ENCODE measurements at regions not wholly inside any gene's neighbourhood (a gene's known extent, or its start where the extent isn't known, plus 50 kb on each side); places are given as distances from the start of the nearest gene placed in this dataset.
"Not testable (repeated sequence)": the region's sequence is repeated elsewhere in the genome, so short reads cannot be mapped to it uniquely, and the experiment has no call there.

- no peak for DNase-seq (ENCODE audit: low spot score)
- ATAC-seq, result no peak
- intact Hi-C loops (cut with DNase I), result no loop called here
Measured at GRCh38 chr9:75775966-75776691, 114.3 kb upstream of the PCSK5 start.

- DNase-seq (ENCODE audit: low spot score) (no peak), ATAC-seq (no peak)
- intact Hi-C loops (cut with DNase I), result no loop called here
Measured at GRCh38 chr9:75780185-75780584, 110.3 kb upstream of the PCSK5 start.

DNA sequence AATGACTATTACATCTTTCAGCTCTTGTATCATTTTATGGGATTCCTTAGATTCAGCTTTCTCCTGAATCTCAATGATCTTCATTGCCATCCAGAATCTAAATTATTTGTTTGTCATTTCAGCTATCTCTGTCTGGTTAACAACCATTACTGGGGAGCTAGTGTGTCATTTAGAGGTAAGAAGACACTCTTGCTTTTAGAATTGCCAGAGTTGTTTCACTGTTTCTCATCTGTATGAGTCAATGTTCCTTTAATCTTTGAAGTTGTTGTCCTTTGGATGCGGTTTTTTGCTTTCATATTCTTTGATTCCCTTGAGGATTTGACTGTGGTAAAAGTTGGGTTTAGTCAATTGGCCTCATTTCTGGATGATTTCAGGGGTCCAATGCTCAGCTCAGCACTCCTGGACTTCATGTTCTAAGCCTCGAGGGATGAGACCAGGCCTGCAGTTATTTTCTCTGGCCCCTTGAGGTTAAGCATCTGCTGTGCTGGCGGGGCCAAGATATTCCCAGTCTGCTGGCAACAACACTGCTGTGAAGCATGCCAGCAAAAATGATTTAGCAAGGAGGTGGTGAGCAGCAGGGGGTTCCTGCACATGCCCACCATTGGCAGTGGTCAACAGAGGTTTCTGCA lies 102.4 kb upstream of the PCSK5 start:
- ATAC-seq, result peak; percentile 53
- intact Hi-C loops (cut with DNase I), result no loop called here
- no peak for DNase-seq (ENCODE audit: low spot score)

DNA sequence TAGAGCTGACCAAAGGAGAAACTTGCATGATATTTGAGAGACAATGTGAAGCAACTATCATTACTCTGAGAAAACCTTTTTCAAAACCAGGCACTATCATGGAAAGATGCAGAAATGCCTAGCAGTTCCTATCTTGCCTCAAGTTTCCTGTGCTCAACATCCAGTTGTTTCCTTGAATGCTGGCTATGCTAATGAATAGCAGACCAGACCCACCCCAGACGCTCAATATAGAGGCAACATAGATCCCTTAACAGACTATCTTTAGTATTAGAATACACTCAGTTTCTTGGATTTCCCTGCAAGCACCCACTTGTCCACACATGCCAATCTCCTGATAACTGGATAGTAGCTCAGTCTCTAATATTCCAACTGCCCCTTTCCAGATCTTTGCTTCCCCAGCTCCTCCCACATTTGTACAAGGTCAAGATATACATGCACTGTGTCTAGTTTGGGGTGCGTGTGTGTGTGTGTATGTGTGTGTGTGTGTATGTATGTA lies 93.3 kb upstream of the PCSK5 start:
- intact Hi-C loops (cut with DNase I), result no loop called here
- ATAC-seq, result no peak
- DNase-seq (ENCODE audit: low spot score), result no peak

GRCh38 chr9:75798505-75798904 lies 92.0 kb upstream of the PCSK5 start:
- ATAC-seq (no peak), DNase-seq (ENCODE audit: low spot score) (no peak)
- intact Hi-C loops (cut with DNase I), result no loop called here

GRCh38 chr9:75803130-75803529 lies 87.3 kb upstream of the PCSK5 start:
- intact Hi-C loops (cut with DNase I), result no loop called here
- ATAC-seq (peak; percentile 44), DNase-seq (ENCODE audit: low spot score) (no peak)

DNA sequence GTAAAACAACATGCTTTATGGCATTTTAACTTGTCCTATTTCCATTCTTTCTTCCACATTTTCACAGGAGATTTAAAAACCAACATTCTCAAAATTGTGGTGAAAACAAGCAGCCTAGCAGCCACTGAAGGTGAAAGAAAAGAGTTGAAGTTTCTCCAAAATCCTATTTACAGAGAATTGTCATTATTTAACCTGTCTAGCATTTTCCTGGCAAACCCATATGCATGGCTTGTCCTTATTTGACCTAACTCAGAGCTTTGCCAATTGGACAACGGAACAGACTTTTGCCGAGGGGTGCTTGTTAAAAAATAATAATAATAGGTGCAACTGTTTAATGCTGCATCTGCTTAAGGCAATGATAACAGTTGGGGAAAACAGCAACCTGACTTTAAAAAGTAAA lies 80.4 kb upstream of the PCSK5 start:
- no peak for DNase-seq (ENCODE audit: low spot score)
- ATAC-seq, result no peak
- intact Hi-C loops (cut with DNase I), result no loop called here

DNA sequence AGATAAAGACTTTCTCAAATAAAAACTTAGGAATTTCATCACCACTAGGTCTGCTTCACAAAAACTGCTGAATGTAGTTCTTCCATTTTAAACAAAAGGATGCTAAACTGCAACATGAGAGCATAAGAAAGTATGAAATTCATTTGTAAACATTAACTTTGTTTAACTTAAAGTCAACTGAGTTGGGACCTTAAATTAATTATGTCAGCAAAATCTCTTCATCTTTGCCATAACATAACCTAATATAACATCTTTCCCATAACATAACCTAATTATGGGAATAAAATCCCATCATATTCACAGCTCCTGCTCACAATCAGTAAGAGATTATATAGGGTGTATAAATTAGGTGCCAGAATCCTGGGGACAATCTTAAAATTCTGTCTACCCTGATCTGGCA lies 78.8 kb upstream of the PCSK5 start:
- intact Hi-C loops (cut with DNase I), result no loop called here
- no peak for DNase-seq (ENCODE audit: low spot score)
- ATAC-seq, result no peak

GRCh38 chr9:75812141-75812540 lies 78.3 kb upstream of the PCSK5 start:
- intact Hi-C loops (cut with DNase I), result no loop called here
- ATAC-seq, result no peak
- no peak for DNase-seq (ENCODE audit: low spot score)

GRCh38 chr9:75814667-75815066 lies 75.8 kb upstream of the PCSK5 start:
- ATAC-seq, result no peak
- intact Hi-C loops (cut with DNase I), result no loop called here
- no peak for DNase-seq (ENCODE audit: low spot score)

DNA sequence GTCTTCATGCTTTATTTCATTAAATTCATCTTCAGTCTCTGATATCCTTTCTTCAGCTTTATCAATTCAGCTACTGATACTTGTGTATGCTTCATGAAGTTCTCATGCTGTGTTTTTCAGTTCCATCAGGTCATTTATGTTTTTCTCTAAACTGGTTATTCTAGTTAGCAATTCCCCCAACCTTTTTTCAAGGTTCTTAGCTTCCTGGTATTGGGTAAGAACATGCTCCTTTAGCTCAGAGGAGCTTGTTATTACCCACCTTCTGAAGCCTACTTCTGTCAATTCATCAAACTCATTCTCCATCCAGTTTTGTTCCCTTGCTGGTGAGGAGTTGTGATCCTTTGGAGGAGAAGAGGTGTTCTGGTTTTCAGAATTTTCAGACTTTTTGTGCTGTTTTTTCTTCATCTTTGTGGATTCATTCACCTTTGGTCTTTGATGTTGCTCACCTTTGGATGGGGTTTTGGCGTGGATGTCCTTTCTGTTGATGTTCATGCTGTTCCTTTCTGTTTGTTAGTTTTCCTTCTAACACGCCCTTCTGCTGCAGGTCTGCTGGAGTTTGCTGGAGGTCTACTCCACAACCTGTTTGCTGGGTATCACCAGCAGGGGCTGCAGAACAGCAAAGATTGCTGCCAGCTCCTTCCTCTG lies 69.9 kb upstream of the PCSK5 start:
- intact Hi-C loops (cut with DNase I); ATAC-seq; DNase-seq (ENCODE audit: low spot score): not testable (repeated sequence)

DNA sequence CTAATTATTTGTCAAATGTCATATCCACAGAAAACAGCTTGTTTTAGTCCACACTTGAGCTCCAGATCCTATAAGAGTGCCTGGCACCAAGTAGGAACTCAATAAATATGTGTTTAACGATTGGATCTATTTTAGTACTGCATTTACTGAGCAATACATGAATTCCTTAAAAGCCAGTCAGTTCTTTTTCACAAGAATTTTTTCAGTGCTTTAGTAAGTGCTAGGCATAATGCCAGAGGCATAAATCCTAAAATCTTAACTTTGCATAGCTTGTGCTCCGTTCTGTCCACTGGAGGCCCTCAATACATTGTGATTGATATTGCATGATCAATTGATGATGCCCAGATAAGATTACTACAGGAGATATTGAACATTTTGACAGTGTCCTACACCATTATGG lies 67.3 kb upstream of the PCSK5 start:
- DNase-seq (ENCODE audit: low spot score) (no peak), ATAC-seq (no peak)
- intact Hi-C loops (cut with DNase I), result no loop called here

GRCh38 chr9:75824816-75825568 lies 65.5 kb upstream of the PCSK5 start:
- DNase-seq (ENCODE audit: low spot score) (no peak), ATAC-seq (no peak)
- intact Hi-C loops (cut with DNase I), result no loop called here

GRCh38 chr9:75826314-75826713 lies 64.2 kb upstream of the PCSK5 start:
- ATAC-seq (no peak), DNase-seq (ENCODE audit: low spot score) (no peak)
- intact Hi-C loops (cut with DNase I), result no loop called here

DNA sequence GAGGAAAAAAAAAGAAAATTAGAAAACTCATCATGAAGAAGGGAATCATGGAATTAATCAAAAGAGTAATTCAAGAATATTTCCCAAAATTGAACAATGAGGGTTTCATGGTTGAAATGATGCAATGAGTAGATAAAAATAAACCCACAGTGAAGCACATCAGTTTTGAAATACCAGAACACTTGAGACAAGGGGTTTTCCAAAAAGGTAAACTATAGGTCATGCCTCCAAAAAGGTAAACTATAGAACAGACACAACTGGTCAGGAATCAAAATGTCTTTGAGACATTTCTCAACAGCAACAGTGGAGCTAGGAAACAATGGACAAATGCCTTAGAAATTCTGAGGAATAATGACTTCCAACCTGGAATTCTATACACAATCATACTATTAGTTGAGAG lies 60.2 kb upstream of the PCSK5 start:
- DNase-seq (ENCODE audit: low spot score) (no peak), ATAC-seq (no peak)
- intact Hi-C loops (cut with DNase I), result no loop called here

GRCh38 chr9:75833778-75834177 lies 56.7 kb upstream of the PCSK5 start:
- intact Hi-C loops (cut with DNase I), result no loop called here
- no peak for DNase-seq (ENCODE audit: low spot score)
- no peak for ATAC-seq

GRCh38 chr9:75834878-75835277 lies 55.6 kb upstream of the PCSK5 start:
- intact Hi-C loops (cut with DNase I), result no loop called here
- DNase-seq (ENCODE audit: low spot score), result no peak
- no peak for ATAC-seq

Measured in sciatic nerve (tissue), 2 donors.